DMS79 treated with DMSO at 0.1 percent for 48 hours (cell line): ENCODE measurements at regions not wholly inside any gene's neighbourhood (a gene's known extent, or its start where the extent isn't known, plus 50 kb on each side); places are given as distances from the start of the nearest gene placed in this dataset.

Source experiments
- DNase-seq: peaks from one replicate; lab custom pipeline; 2025; lab: John Stamatoyannopoulos, UW

DNA sequence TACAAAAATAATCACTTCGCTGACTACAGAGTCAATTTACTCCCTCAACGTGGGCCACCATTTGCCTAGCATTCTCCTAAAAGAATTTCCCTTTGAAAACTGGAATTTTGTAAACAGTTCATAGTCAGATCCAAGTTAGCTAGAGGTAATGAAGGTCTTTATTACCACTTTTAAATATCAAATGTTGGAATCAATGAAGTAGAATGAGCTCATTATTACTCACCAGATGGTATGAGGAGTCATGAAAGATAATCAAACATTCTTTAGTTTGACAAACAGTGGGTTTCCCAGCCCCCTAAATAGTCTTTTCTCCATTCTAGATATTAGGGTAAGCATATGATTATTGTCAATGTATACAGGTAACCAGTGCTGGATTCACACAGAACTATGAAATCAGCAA, 455.7 kb upstream of the THBS1 start:
- DNase-seq = no peak

DNA sequence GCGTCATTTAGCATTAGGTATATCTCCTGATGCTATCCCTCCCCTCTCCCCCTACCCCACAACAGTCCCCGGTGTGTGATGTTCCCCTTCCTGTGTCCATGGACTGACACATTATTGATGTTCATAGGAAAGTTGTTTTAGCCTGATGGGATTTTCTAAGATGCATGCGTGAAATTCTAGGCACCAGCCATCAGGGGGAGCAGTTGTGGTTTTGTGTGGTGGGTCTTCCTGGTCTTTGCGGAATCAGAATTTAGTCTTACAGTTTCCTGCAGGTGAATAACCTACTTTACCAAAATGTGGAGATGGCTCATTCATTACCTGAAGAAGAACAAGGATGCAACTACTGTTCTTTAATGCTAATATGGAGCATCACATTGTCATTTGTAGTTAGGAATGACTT, 455.0 kb upstream of the THBS1 start:
- no peak for DNase-seq

DNA sequence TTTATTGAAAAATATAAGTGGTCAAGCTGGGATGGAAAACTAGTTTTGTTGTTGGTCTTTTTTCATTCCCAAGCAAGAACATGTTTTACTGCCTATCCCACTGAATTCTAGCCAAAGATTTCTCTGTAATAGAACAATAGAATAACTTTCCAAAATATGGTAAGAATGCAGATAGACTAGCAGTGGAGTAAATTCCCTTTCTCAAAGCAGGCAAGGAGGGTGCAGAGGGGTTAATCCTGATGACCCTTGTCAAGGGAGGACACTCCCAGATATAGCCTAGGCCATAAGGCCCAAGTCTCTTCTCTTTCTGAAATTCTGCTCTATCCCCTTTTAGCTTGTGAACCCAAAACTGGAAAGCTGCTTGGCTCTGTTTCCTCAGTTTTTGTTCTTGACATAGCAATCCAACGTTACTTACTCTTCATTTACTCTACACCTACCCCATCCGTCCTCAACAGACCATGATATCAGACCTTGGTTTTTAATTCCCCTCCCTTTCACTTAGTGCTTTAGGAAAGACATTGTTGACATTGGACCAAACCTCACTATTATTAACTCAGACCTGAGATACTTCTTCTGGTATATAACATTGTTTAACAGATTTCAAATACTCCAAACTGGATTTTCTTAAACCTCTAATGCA, 453.6 kb upstream of the THBS1 start:
- no peak for DNase-seq

DNA sequence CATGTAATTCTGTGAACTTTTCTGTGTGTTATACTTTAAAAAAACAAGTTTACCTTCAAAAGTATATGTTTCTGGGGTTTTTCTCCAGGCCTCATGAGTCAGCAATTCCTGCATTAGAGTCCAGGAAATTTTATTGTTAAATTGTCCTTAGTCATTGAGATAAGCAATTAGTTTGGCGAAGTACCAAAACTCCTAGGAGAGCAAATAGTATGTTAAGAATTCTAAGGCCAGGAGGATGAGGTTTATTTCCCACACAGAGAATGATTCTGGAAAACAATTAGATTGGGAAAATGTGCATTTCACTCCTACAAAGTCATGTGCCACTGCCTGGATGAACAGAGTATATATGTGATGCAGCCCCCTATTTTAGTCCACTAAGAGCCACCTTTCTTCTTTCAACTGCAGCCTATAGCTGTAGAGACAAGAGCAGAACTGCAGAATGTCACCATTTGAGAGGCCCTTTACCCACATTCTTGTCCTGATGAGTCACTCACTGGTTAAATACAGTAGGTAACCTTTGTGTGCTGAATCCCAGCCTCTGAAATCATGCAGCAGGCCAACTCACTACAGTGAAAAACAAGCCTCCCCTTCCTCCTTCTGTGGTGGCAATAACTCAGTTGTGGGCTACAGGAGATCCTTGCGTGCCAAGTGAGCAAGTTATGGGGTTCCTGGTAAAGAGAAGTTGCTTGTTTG, 452.8 kb upstream of the THBS1 start:
- no peak for DNase-seq

DNA sequence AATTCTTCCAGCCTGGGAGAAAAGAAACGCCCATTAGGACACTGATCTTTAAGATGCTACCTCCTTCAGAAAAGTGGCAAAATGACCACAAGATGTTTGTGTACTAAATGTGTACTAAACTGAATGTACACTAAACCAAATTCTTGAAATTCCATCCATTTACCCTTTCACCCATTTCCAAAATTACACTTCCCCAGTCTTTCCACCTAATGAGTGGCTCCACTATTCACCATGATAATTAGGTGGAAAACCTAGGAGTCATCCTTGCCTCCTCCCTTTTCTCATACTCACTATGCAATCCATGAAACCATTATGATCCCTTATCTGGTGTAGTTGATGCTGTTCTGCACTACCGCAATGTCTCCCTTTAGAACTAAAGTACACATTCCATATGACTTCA, 452.1 kb upstream of the THBS1 start:
- DNase-seq = no peak

DNA sequence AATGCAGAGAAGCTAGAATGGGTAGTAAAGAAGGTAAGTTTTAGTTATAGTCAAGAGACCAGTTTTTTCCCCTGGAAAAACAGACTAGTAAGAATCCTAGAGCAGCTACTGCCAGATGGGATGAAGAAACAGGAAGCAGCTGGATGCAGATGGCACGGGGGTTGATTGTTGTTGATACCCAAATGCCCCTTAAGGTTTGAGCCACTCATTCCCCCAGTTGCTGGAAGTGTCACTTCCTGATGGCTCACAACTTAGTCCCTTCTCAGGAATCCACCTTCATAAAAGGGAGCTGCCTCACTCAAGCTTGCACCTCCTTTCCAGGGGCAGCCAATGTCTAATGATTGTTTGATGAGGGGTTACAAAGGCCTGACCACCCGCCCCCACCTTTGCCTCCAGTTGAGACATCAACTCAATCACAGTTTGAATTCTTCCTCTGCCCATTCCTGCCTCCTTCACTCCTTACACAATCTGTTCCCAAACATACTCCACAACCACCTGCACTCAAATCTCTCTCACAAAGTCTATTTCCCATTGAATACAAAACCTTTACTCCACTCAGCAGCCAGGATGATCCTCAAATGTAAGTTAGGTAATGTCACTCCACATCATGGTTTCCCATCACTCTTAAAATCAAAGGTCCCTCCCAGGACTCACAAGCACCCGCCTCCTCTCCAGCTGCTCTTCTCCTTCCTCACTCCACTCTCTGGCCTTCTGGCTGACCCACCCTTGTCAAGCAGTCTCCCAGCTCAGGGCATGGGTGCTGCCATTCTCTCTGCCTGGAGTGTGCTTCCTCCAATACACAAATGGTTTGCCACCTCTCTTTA, 450.1 kb upstream of the THBS1 start:
- no peak for DNase-seq

DNA sequence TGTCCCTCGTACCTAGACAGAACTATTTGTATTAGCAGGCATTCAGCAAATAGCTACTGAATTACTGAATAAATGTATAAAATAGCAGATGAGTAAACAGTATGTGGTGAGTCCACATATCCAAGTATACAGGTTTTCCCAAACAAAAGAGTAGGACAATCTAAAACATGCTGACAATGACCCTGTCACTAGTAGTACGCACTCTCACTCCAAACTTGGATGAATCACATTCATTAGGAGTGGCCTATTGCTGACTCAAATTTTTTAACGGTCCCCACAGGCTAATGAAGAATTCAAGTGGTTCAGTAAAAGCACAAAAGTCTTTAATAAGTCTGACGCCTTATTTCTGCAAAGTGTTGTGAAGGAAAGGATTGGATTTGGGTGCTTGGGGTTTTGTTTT, 449.3 kb upstream of the THBS1 start:
- DNase-seq = no peak

DNA sequence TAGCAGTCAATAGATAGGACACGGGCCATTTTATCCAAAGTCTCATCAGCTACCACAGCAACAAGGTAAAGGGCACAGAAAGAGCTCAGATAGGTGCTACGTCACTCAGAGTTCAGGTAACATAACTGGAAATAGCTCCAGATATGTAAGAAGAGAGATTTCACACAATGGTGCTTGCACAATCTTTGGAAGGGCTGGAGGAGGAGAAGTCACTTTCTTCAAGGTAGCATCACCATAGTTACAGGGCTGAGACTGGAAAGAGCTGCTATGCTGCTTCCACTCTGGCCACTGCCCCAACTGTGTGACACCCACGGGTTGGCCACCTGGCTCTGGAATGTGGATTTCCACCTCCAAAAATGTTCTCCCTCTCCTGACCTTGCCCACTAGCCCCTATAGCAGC, 448.8 kb upstream of the THBS1 start:
- no peak for DNase-seq

DNA sequence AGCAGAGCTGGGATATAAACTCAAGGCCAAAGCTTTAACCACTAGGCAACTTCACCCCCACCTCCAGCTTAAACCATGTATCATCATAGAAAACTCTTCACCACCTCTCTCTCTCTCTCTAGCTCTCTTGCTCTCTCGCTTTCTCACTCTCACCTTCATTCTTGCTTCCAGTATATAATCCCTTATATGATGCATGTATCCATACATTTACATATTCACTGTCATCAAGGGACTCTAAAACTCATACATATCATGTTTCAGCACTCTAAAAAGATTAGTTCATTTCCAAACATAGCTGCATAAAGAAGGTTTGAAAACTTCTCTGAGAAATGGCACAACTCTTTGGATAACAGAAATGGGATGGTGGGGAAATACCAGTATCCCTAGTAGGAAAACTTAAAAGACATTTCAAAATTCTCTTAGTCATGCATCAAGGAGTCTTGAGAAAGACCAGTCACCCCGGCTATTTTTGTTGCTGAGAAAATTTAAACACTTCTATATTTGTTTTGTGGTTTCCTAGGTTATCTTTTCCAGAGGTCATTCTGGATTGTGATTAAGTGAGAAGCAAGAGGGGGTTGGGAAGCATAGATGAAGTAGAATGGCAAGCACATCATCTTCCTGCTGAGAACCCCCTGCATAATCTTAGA, 447.8 kb upstream of the THBS1 start:
- no peak for DNase-seq

DNA sequence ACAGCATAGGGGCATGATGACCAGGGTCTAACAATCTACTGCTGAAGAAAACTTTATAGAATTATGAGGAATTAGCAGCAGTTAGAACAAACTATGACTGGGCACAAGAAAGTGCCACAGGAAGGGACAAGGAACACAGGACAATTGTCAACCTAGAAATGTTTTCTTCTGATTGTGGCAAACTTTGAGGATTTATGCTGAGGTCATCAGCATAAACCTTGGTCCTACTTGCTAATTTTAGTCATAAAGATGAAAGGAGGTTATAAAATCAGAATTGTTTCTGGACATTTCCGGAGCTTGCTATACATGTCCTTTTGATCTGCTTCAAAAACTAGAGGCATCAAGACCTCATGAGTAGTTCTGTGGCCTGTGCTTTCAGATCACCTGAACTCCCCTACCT, 446.6 kb upstream of the THBS1 start:
- DNase-seq = no peak

DNA sequence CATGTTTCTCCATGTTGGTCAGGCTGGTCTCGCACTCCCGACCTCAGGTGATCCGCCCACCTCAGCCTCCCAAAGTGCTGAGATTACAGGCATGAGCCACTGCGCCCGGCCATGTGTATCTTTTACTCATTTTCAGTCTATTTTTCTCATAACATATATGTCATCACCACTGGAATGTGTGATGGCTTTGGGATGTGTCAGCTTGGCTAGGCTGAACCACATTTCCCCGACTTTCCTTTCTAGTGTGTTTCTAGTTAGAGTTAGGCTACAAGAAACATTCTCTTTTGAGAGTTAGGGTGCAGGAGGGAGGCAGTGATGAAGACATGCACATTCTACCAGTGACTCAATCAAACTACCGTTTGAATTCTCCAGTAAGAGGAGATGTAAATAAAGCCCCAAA, 444.9 kb upstream of the THBS1 start:
- no peak for DNase-seq

DNA sequence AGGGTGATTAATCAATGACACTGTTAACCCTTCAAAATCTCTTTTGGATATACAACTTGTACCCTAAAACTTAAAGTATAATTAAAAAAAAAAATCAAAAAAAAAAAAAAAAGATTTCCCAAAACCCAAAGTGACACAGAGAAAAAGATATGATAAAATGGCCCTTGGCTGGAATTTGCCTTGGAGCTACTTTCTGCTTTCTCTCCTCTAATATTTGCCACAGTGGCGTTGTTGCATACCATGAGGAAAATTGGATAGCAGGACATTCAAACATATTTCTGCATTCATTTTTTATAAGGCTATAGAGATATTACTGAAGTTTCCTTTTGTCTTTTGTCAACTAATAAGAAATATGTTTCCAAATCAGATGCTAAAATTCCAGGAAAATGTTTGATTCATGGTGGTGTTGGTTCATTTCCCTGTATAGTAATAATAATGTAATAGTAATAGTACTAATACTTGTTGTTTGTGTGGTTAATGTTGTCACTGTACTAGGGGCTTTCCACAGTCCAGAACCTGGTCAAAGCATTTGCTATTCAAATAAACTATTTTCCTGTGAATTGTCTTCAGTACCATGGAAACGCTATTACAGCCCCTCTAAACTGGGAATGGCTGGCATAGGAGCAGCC, 441.3 kb upstream of the THBS1 start:
- DNase-seq = no peak

DNA sequence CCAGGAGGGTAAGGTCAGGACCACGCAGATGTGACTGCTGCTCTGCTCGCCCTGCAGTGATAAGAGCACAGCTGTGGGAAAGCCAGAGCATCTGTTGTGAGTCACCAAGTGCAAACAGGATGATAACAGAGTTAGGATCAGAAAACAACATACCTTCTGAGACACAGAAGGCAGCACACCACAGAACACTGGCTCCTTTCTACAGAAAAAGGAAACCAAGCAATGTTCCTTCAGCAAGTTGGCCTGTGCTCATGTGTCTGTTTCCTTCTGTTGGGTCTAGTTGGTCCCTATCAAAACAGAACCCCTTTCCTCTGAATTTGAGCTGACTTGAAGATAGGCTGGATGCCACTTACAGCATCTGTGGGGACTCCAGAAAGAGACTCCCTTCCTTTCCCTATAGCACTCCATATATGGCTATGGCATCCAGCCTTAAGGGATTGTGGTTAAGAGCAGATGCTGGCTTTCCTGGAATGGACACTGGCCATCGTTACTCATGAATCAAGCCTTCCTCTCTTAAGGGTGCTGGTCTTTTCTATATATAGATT, 440.7 kb upstream of the THBS1 start:
- no peak for DNase-seq

DNA sequence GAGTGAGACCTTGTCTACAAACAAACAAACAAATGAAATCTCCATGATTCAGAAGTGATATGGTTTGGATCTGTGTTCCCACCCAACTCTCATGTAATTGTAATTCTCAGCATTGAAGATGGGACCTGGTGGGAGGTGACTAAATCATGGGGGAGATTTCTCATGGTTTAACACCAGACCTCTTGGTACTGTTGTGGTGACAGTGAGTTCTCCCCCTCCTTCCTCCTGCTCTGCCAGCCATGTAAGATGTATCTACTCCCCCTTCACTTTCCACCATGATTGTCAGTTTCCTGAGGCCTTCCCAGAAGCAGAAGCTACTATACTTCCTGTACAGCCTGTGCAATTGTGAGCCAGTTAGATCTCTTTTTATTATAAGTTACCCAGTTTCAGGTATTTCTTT, 438.4 kb upstream of the THBS1 start:
- DNase-seq = no peak

DNA sequence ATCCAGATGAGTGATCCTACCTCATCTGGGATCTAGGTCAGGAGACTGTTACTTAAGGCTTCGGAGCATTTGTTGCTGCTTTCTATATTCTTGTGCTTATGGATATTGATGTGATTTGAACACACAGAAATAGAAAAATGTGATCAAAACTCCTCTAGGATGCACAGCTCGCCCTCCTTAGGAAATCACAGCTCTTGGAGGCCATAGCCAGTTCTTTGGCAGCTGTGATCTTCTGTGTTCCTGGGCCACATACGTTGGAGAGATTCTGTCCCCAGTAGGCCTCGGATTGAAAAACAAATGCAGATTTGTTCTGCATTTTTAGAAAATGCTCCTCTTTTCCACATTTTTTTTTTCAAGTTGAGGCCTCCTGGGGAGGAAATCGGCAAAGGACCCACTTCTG, 437.4 kb upstream of the THBS1 start:
- no peak for DNase-seq

DNA sequence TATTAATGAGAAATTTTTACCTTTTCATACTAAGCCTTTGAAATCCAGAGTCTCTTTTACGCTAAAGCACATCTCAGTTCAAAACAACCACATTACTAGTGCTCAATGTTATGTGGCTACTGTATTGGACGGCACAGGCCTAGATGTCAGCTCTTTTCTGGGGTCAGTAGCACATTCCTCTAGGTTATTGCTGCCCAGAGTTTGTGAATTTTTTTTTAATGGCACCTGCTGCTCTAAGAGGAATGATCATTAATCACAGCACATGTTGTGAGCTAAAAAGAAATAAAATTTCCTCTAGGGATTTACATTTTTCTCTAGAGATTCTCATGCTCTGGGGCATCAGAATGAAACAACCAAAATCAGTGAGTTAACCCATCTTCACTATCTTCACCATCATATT, 436.8 kb upstream of the THBS1 start:
- no peak for DNase-seq

DNA sequence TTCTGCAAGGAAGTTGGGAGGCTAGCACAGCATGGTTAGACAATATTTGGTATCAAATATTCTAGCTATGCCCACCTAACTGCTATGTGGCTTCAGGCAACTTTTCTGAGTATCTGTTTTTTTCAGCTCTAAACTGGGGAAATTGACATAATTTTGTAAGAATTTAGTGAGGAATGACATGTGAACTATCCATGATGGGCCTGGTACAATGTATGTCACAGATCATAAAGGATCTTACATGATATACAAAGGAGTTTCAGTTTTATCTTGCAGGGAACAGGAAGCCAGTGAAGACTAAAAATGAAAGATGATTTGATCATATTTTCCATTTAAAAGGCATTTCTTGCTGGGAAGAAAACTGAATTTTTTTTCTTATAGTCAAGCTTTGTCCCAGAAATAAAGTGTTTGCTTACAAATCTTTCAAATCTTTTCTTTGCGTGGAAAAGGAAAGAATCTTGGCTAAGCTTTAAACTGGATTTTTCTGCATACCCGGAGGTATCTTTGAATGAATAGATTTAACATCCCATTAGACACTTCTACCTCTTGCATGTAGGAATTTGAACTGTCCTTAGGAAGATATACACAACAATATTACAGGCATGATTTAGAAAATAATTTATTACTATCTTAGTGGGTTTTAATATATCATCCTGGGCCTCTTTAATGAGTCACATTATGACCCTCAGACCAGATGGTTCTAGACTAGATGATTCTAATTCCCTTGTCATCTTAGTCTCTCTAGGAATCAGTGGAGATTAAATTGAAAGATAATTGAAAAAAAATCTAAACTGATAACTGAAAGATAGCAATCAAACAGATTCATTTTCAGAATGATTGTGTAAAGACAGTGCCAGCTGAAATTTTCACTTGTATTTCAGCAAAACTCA, 436.0 kb upstream of the THBS1 start:
- DNase-seq = no peak

DNA sequence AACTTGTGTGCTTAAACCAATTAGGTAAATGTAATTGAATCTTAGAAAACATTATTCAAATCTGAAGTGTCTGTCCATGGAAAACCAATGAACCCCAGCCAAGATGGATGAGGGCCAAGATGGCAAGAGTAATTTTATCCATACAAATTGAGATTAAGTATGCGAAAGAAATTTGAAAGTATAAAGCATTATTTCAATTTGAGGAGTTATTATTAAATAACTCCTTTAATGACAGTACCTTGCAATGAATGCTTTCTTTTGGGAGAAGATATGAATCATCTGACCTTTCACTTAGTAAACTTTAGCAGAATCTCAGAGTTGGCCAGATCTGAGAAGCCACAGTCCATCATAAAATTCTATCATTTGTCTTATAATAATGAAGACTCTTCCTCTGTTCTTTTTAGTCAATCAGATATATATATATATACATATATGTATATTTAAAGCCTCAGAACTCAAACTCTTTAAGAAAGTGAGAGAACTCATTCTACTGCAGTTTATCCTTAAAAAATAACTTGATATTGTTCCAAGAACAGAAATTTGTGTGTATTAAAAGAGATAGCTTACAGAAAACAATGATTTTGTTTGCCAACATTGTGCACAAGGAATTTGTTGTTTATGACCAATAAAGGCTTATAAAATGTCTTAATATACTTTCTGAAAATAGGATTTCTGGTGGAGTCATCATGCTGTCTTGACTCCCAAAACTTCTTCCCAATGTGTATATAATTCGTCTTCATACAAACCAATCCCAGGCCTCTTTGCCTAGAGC, 434.8 kb upstream of the THBS1 start:
- DNase-seq = no peak

DNA sequence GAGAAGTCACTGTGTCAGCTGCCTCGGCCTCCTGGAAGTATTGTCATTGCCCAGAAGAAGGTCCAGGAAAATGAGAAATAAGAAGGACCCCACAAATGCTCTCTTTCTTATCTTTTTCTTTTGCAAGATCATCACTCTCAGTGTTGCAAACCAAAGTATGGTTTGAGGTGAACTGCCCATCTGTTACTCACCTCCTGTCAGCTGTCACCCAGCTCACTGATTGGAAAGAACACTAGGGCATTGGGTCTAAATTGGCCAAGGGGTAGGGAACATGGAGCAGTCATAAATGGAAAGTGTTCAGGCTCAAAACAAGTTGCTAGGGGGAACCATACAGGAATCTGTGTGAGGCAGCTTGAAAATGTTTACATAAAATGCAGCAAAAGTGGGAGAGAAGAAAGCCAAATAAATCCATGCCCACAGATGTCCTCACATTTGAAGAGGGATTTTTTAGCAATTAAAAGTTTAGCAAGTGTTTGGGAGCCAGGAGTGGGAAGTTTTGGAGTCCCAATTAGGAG, 431.2 kb upstream of the THBS1 start:
- no peak for DNase-seq

DNA sequence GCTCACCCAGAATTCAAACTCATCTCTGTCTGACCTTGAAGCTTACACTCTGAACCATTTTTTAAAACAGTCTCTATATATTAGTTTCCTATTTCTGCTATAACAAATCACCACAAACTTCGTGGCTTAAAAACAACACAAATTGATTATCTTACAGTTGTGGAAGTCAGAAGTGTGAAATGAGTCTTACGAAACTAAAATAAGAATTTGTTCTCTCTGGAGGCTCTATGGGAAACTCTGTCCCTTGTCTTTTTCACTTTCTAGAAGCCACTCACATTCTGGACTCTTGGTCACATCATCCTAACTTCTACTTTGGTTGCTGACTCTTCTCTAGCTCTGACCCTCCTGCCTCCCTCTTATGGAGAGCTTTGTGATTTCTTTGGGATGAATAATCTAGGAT, 429.3 kb upstream of the THBS1 start:
- DNase-seq = no peak
